ENCODE measurements at regions not wholly inside any gene's neighbourhood (a gene's known extent, or its start where the extent isn't known, plus 50 kb on each side); places are given as distances from the start of the nearest gene placed in this dataset.
"Not testable (repeated sequence)": the region's sequence is repeated elsewhere in the genome, so short reads cannot be mapped to it uniquely, and the experiment has no call there.

DNA sequence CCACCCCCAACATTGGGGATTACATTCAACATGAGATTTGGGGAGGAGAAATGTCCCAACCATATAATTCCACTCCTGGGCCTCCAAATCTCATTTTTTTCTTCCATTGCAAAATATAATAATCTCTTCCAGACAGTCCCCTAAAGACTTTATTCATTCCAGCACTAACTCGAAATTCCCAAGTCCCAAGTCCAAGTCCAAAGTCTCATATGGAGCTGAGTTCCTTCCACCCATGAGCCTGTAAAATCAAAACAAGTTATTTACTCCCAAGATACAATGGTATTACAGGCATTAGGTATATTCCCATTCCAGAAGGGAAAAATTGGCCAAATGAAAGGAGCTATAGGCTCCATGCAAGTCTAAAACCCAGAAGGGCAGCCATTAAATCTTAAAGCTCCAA lies 56.7 kb downstream of the P2RY1 start:
- no peaks in the 10 kb centered on the region for H3K9me3 ChIP-seq (ENCODE audit: control insufficient read depth in 1 of 2, low read length in 2 of 2)
- no peak overlapping the region for H3K27ac ChIP-seq (ENCODE audit: low read length)
- H3K4me1 ChIP-seq (ENCODE audit: control insufficient read depth in 1 of 2, insufficient read depth in 2 of 2, low read length in 2 of 2): no peaks in the 10 kb centered on the region
- no peaks in the 10 kb centered on the region for H3K36me3 ChIP-seq (ENCODE audit: control insufficient read depth in 1 of 2, insufficient read depth in 2 of 2, low read length in 2 of 2)
- H3K27me3 ChIP-seq (ENCODE audit: low read depth, low read length): no peaks in the 10 kb centered on the region
- no peak overlapping the region for H3K4me3 ChIP-seq (ENCODE audit: low read depth in 1 of 2, low read length in 2 of 2)

GRCh38 chr3:152892446-152892845 lies 57.5 kb downstream of the P2RY1 start:
- Histone ChIP-seq H3K9me3 (ENCODE audit: control insufficient read depth in 1 of 2, low read length in 2 of 2) (no peaks in the 10 kb centered on the region), H3K4me3 (ENCODE audit: low read depth in 1 of 2, low read length in 2 of 2) (no peak overlapping the region), H3K36me3 (ENCODE audit: control insufficient read depth in 1 of 2, insufficient read depth in 2 of 2, low read length in 2 of 2) (no peaks in the 10 kb centered on the region), H3K27me3 (ENCODE audit: low read depth, low read length) (no peaks in the 10 kb centered on the region), H3K4me1 (ENCODE audit: control insufficient read depth in 1 of 2, insufficient read depth in 2 of 2, low read length in 2 of 2) (no peaks in the 10 kb centered on the region), H3K27ac (ENCODE audit: low read length) (no peak overlapping the region)

DNA sequence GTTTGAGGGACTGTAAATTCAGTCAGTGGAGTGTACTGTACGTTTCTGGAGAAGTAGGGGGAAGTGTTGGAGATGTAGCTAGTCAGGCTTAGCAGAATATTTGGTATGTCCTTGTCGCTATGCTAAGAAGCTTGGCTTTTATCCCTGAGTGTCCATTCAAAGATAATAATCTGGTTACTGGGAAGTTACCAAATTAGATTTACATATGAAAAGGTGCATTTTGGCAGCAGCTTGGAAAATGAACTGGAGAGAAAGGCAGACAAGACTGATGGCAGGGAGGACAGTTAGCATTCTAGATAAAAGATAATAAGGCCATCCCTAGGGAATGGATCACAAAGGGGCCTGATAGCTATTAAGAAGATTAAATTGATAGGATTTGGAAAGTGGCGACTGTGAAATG lies 58.7 kb downstream of the P2RY1 start:
- Histone ChIP-seq H3K9me3 (ENCODE audit: control insufficient read depth in 1 of 2, low read length in 2 of 2) (no peaks in the 10 kb centered on the region), H3K4me3 (ENCODE audit: low read depth in 1 of 2, low read length in 2 of 2) (no peak overlapping the region), H3K36me3 (ENCODE audit: control insufficient read depth in 1 of 2, insufficient read depth in 2 of 2, low read length in 2 of 2) (no peaks in the 10 kb centered on the region), H3K27ac (ENCODE audit: low read length) (no peak overlapping the region), H3K27me3 (ENCODE audit: low read depth, low read length) (no peaks in the 10 kb centered on the region), H3K4me1 (ENCODE audit: control insufficient read depth in 1 of 2, insufficient read depth in 2 of 2, low read length in 2 of 2) (no peaks in the 10 kb centered on the region)

DNA sequence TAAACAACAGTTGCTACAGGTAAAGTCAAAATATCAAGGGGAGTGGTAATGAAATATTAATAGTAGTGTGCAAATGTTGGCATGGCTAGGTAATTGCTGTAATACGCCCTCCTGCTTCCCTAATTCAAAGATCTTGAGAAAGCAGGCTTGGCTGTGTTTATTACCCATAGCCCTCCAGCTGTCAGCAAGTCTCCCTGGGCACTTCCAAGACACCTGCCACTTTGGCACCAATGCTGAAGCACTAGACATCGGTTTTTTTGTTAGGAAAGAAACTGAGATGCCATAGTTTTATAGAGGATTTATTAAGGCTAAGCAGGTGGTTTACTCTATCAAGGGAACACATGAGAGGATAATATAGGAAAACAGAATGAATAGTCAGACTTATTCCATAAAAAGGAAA lies 64.4 kb downstream of the P2RY1 start:
- H3K4me1 ChIP-seq (ENCODE audit: control insufficient read depth in 1 of 2, insufficient read depth in 2 of 2, low read length in 2 of 2): no peaks in the 10 kb centered on the region
- no peak overlapping the region for H3K4me3 ChIP-seq (ENCODE audit: low read depth in 1 of 2, low read length in 2 of 2)
- H3K9me3 ChIP-seq (ENCODE audit: control insufficient read depth in 1 of 2, low read length in 2 of 2): no peaks in the 10 kb centered on the region
- no peaks in the 10 kb centered on the region for H3K36me3 ChIP-seq (ENCODE audit: control insufficient read depth in 1 of 2, insufficient read depth in 2 of 2, low read length in 2 of 2)
- H3K27me3 ChIP-seq (ENCODE audit: low read depth, low read length): no peaks in the 10 kb centered on the region
- no peak overlapping the region for H3K27ac ChIP-seq (ENCODE audit: low read length)

- Histone ChIP-seq H3K9me3 (ENCODE audit: control insufficient read depth in 1 of 2, low read length in 2 of 2) (no peaks in the 10 kb centered on the region), H3K27ac (ENCODE audit: low read length) (no peak overlapping the region)
These were observed 67.3 kb downstream of the P2RY1 start for GRCh38 chr3:152902141-152902669.

DNA sequence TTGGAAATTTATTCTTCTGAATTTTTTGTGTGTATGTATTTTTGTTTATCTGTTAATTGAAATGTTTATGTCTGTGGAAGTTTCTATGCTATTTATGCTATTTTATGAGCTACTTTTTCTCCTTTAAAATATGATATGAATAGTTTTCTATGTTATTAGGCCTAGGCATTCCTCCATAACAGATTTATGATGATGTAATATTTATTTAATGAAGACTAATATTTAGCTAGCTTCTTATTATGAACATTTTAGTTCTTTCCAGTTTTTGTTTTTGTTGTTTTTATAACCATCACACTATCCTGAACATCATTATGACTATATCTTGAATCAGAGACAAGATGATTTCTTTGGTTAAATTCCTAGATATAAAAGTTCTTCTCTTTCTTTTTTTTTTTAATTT lies 70.7 kb downstream of the P2RY1 start:
- H3K36me3 ChIP-seq (ENCODE audit: control insufficient read depth in 1 of 2, insufficient read depth in 2 of 2, low read length in 2 of 2): no peaks in the 10 kb centered on the region
- no peak overlapping the region for H3K4me3 ChIP-seq (ENCODE audit: low read depth in 1 of 2, low read length in 2 of 2)

More at GRCh38 chr3:152902141-152902669, 67.3 kb downstream of the P2RY1 start:
- no peaks in the 10 kb centered on the region for H3K27me3 ChIP-seq (ENCODE audit: low read depth, low read length)
- no peaks in the 10 kb centered on the region for H3K36me3 ChIP-seq (ENCODE audit: control insufficient read depth in 1 of 2, insufficient read depth in 2 of 2, low read length in 2 of 2)
- H3K4me3 ChIP-seq (ENCODE audit: low read depth in 1 of 2, low read length in 2 of 2): no peak overlapping the region
- H3K4me1 ChIP-seq (ENCODE audit: control insufficient read depth in 1 of 2, insufficient read depth in 2 of 2, low read length in 2 of 2): no peaks in the 10 kb centered on the region

GRCh38 chr3:152909180-152909883 lies 74.4 kb downstream of the P2RY1 start:
- Histone ChIP-seq H3K4me1 (ENCODE audit: control insufficient read depth in 1 of 2, insufficient read depth in 2 of 2, low read length in 2 of 2) (no peaks in the 10 kb centered on the region), H3K9me3 (ENCODE audit: control insufficient read depth in 1 of 2, low read length in 2 of 2) (no peaks in the 10 kb centered on the region), H3K27me3 (ENCODE audit: low read depth, low read length) (no peaks in the 10 kb centered on the region), H3K36me3 (ENCODE audit: control insufficient read depth in 1 of 2, insufficient read depth in 2 of 2, low read length in 2 of 2) (no peaks in the 10 kb centered on the region), H3K4me3 (ENCODE audit: low read depth in 1 of 2, low read length in 2 of 2) (no peak overlapping the region), H3K27ac (ENCODE audit: low read length) (no peak overlapping the region)

More for the DNA sequence above, 70.7 kb downstream of the P2RY1 start:
- H3K9me3 ChIP-seq (ENCODE audit: control insufficient read depth in 1 of 2, low read length in 2 of 2): no peaks in the 10 kb centered on the region
- H3K27me3 ChIP-seq (ENCODE audit: low read depth, low read length): no peaks in the 10 kb centered on the region
- H3K4me1 ChIP-seq (ENCODE audit: control insufficient read depth in 1 of 2, insufficient read depth in 2 of 2, low read length in 2 of 2): no peaks in the 10 kb centered on the region
- H3K27ac ChIP-seq (ENCODE audit: low read length): no peak overlapping the region

GRCh38 chr3:152910211-152910610 lies 75.3 kb downstream of the P2RY1 start:
- Histone ChIP-seq H3K9me3 (ENCODE audit: control insufficient read depth in 1 of 2, low read length in 2 of 2) (no peaks in the 10 kb centered on the region), H3K27ac (ENCODE audit: low read length) (no peak overlapping the region), H3K4me3 (ENCODE audit: low read depth in 1 of 2, low read length in 2 of 2) (no peak overlapping the region), H3K36me3 (ENCODE audit: control insufficient read depth in 1 of 2, insufficient read depth in 2 of 2, low read length in 2 of 2) (no peaks in the 10 kb centered on the region), H3K27me3 (ENCODE audit: low read depth, low read length) (no peaks in the 10 kb centered on the region), H3K4me1 (ENCODE audit: control insufficient read depth in 1 of 2, insufficient read depth in 2 of 2, low read length in 2 of 2) (no peaks in the 10 kb centered on the region)

DNA sequence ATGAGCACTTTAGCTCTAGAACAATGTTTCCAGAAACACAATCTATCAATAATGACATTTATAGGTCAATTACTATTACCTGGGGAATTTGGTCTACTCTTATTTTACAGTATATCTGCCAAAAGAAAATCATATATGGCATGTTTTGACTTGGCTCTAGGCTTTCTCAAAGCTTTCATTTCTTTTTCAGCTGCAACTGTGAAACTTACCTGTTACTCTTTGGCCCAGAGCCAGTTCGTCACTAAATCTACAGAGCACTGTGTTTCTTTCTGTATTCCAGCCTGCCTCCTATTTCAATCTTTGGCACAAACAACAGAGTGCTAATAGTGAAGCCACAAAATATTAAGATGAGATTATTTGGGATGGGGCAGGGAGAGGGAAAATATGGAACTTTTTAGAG lies 76.0 kb downstream of the P2RY1 start:
- Histone ChIP-seq H3K4me3 (ENCODE audit: low read depth in 1 of 2, low read length in 2 of 2) (no peak overlapping the region), H3K4me1 (ENCODE audit: control insufficient read depth in 1 of 2, insufficient read depth in 2 of 2, low read length in 2 of 2) (no peaks in the 10 kb centered on the region), H3K36me3 (ENCODE audit: control insufficient read depth in 1 of 2, insufficient read depth in 2 of 2, low read length in 2 of 2) (no peaks in the 10 kb centered on the region), H3K9me3 (ENCODE audit: control insufficient read depth in 1 of 2, low read length in 2 of 2) (no peaks in the 10 kb centered on the region), H3K27ac (ENCODE audit: low read length) (no peak overlapping the region), H3K27me3 (ENCODE audit: low read depth, low read length) (no peaks in the 10 kb centered on the region)

DNA sequence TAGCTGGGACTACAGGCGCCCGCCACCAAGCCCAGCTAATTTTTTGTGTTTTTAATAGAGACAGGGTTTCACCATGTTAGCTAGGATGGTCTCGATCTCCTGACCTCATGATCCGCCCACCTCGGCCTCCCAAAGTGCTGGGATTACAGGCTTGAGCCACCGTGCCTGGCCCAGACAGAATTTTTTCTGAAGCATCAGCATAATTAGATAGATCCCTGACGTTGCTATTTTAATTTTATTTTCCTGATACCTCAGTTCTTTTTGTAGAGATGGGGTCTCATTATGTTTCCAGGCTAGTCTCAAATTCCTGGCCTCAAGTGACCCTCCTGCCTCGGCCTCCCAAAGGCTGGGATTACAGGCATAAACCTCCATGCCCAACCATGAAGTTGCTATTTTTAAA lies 79.8 kb downstream of the P2RY1 start:
- H3K36me3 ChIP-seq (ENCODE audit: control insufficient read depth in 1 of 2, insufficient read depth in 2 of 2, low read length in 2 of 2); H3K4me3 ChIP-seq (ENCODE audit: low read depth in 1 of 2, low read length in 2 of 2); H3K27ac ChIP-seq (ENCODE audit: low read length); H3K27me3 ChIP-seq (ENCODE audit: low read depth, low read length); H3K4me1 ChIP-seq (ENCODE audit: control insufficient read depth in 1 of 2, insufficient read depth in 2 of 2, low read length in 2 of 2); H3K9me3 ChIP-seq (ENCODE audit: control insufficient read depth in 1 of 2, low read length in 2 of 2): not testable (repeated sequence)

GRCh38 chr3:152915695-152916094 lies 80.8 kb downstream of the P2RY1 start:
- Histone ChIP-seq H3K4me1 (ENCODE audit: control insufficient read depth in 1 of 2, insufficient read depth in 2 of 2, low read length in 2 of 2) (no peaks in the 10 kb centered on the region), H3K27ac (ENCODE audit: low read length) (no peak overlapping the region), H3K36me3 (ENCODE audit: control insufficient read depth in 1 of 2, insufficient read depth in 2 of 2, low read length in 2 of 2) (no peaks in the 10 kb centered on the region)

GRCh38 chr3:152916753-152917279 lies 81.9 kb downstream of the P2RY1 start:
- Histone ChIP-seq H3K27me3 (ENCODE audit: low read depth, low read length) (no peaks in the 10 kb centered on the region), H3K9me3 (ENCODE audit: control insufficient read depth in 1 of 2, low read length in 2 of 2) (peaks cover 0 to under 1% of the 10 kb centered on the region in 2 donors), H3K27ac (ENCODE audit: low read length) (no peak overlapping the region), H3K4me3 (ENCODE audit: low read depth in 1 of 2, low read length in 2 of 2) (no peak overlapping the region), H3K4me1 (ENCODE audit: control insufficient read depth in 1 of 2, insufficient read depth in 2 of 2, low read length in 2 of 2) (no peaks in the 10 kb centered on the region), H3K36me3 (ENCODE audit: control insufficient read depth in 1 of 2, insufficient read depth in 2 of 2, low read length in 2 of 2) (no peaks in the 10 kb centered on the region)

More at GRCh38 chr3:152915695-152916094, 80.8 kb downstream of the P2RY1 start:
- Histone ChIP-seq H3K27me3 (ENCODE audit: low read depth, low read length) (no peaks in the 10 kb centered on the region), H3K4me3 (ENCODE audit: low read depth in 1 of 2, low read length in 2 of 2) (no peak overlapping the region), H3K9me3 (ENCODE audit: control insufficient read depth in 1 of 2, low read length in 2 of 2) (no peaks in the 10 kb centered on the region)
